ENCODE measurements at regions not wholly inside any gene's neighbourhood (a gene's known extent, or its start where the extent isn't known, plus 50 kb on each side); places are given as distances from the start of the nearest gene placed in this dataset.

- Mint-ChIP-seq H3K4me1 (no peaks in the 10 kb centered on the region), H3K27me3 (ENCODE audit: insufficient read depth, low read depth) (no peaks in the 10 kb centered on the region), H3K27ac (no peak overlapping the region), H3K4me3 (no peak overlapping the region), H3K36me3 (no peaks in the 10 kb centered on the region), H3K9me3 (peaks cover 2% of the 10 kb centered on the region)
- TF ChIP-seq EZH2 (IDR thresholded peaks at IDR 0.05) (no peak), CTCF (IDR thresholded peaks at IDR 0.05) (no peak), EZH2phosphoT487 (IDR thresholded peaks at IDR 0.05) (no peak)
- no peaks in the 10 kb centered on the region for H3K27me3 ChIP-seq
- H3K9me3 ChIP-seq (ENCODE audit: low read depth): no peaks in the 10 kb centered on the region
- no peaks in the 10 kb centered on the region for H3F3A ChIP-seq (ENCODE audit: low read depth)
- H3K79me2 ChIP-seq (ENCODE audit: low read depth): no peaks in the 10 kb centered on the region
- no peak overlapping the region for H3K4me3 ChIP-seq
- no peak overlapping the region for H3K9ac ChIP-seq
- no peaks in the 10 kb centered on the region for H3K4me1 ChIP-seq
- H3K27ac ChIP-seq: no peak overlapping the region
- no peak overlapping the region for H3K4me2 ChIP-seq
- DNase-seq (ENCODE audit: low spot score): no peak
- H3K36me3 ChIP-seq: no peaks in the 10 kb centered on the region
- no peaks in the 10 kb centered on the region for H4K20me1 ChIP-seq (ENCODE audit: low read depth)
- H2AFZ ChIP-seq (replicated peaks): no peak overlapping the region
Measured at GRCh38 chr12:25017336-25017735, 68.4 kb upstream of the BCAT1 start.

- Histone ChIP-seq H3K4me2 (no peak overlapping the region), H3K79me2 (ENCODE audit: low read depth) (no peaks in the 10 kb centered on the region), H3K27me3 (no peaks in the 10 kb centered on the region), H3K27ac (no peak overlapping the region), H2AFZ (replicated peaks) (peak overlapping the region; percentile 6), H3K4me3 (no peak overlapping the region), H4K20me1 (ENCODE audit: low read depth) (no peaks in the 10 kb centered on the region), H3K4me1 (no peaks in the 10 kb centered on the region), H3K9me3 (ENCODE audit: low read depth) (no peaks in the 10 kb centered on the region), H3K36me3 (no peaks in the 10 kb centered on the region), H3F3A (ENCODE audit: low read depth) (no peaks in the 10 kb centered on the region), H3K9ac (no peak overlapping the region)
- Mint-ChIP-seq H3K4me1 (no peaks in the 10 kb centered on the region), H3K27ac (no peak overlapping the region), H3K36me3 (no peaks in the 10 kb centered on the region), H3K9me3 (peaks cover 2% of the 10 kb centered on the region), H3K4me3 (no peak overlapping the region), H3K27me3 (ENCODE audit: insufficient read depth, low read depth) (no peaks in the 10 kb centered on the region)
- TF ChIP-seq EZH2phosphoT487 (IDR thresholded peaks at IDR 0.05) (no peak), EZH2 (IDR thresholded peaks at IDR 0.05) (no peak), CTCF (IDR thresholded peaks at IDR 0.05) (no peak)
- DNase-seq (ENCODE audit: low spot score): no peak
Measured at GRCh38 chr12:25014961-25015360, 66.1 kb upstream of the BCAT1 start.

- Histone ChIP-seq H3K4me3 (no peak overlapping the region), H2AFZ (replicated peaks) (no peak overlapping the region), H3K4me1 (no peaks in the 10 kb centered on the region), H3F3A (ENCODE audit: low read depth) (no peaks in the 10 kb centered on the region), H3K27ac (no peak overlapping the region), H3K36me3 (no peaks in the 10 kb centered on the region), H4K20me1 (ENCODE audit: low read depth) (no peaks in the 10 kb centered on the region), H3K4me2 (no peak overlapping the region), H3K9ac (no peak overlapping the region), H3K9me3 (ENCODE audit: low read depth) (no peaks in the 10 kb centered on the region), H3K79me2 (ENCODE audit: low read depth) (no peaks in the 10 kb centered on the region), H3K27me3 (no peaks in the 10 kb centered on the region)
- TF ChIP-seq CTCF (IDR thresholded peaks at IDR 0.05) (no peak), EZH2phosphoT487 (IDR thresholded peaks at IDR 0.05) (no peak), EZH2 (IDR thresholded peaks at IDR 0.05) (no peak)
- H3K36me3 Mint-ChIP-seq: no peaks in the 10 kb centered on the region
- H3K4me1 Mint-ChIP-seq: no peaks in the 10 kb centered on the region
- no peak overlapping the region for H3K27ac Mint-ChIP-seq
- no peak for DNase-seq (ENCODE audit: low spot score)
- H3K4me3 Mint-ChIP-seq: no peak overlapping the region
- H3K9me3 Mint-ChIP-seq: no peaks in the 10 kb centered on the region
- H3K27me3 Mint-ChIP-seq (ENCODE audit: insufficient read depth, low read depth): no peaks in the 10 kb centered on the region
Measured at GRCh38 chr12:25013061-25013460, 64.2 kb upstream of the BCAT1 start.
